PC-3 (cell line): ENCODE measurements at regions not wholly inside any gene's neighbourhood (a gene's known extent, or its start where the extent isn't known, plus 50 kb on each side); places are given as distances from the start of the nearest gene placed in this dataset.

Source experiments
- ATAC-seq: fragments of 200-7000 bp; cut with Tn5 transposase; 2 replicates; pipeline ENCODE4 v1.9.1; 2020; ENCODE audit warnings: mild to moderate bottlenecking, moderate library complexity
- BruUV-seq: library from RNA; stranded (reverse); fragments of 400-500 nt; replicated peaks from 2 replicates; lab custom pipeline; 2021; lab: Mats Ljungman, UMichigan
- CTCF ChIA-PET: fragments of 300-600 bp; sonication (Branson Sonifier 250); formaldehyde crosslinking; loops from one replicate; lab custom pipeline; 2022; ENCODE audit warnings: antibody characterized with exemption; lab: Charles Lee
- POLR2A ChIA-PET: fragments of 300-600 bp; sonication (Branson Sonifier 250); formaldehyde crosslinking; loops from one replicate; lab custom pipeline; 2022; ENCODE audit warnings: antibody characterized with exemption; ENCODE audit not compliant: unreplicated experiment; lab: Charles Lee
- DNase-seq: peaks from one replicate; pipeline ENCODE4 v3.0.0-alpha.2; 2015
- H2AFZ ChIP-seq: fragments of 300-600 bp; sonication (generic); 2 replicates; pipeline ENCODE4 v1.6.0; 2016; ENCODE audit warnings: antibody characterized with exemption, low read length
- H3F3A ChIP-seq: fragments of 300-600 bp; sonication (generic); one replicate; pipeline ENCODE4 v1.6.0; 2017; ENCODE audit warnings: antibody characterized with exemption, low read length, control low read depth, mild to moderate bottlenecking; ENCODE audit not compliant: unreplicated experiment
- H3K27ac ChIP-seq: fragments of 300-600 bp; sonication (generic); 2 replicates; pipeline ENCODE4 v1.5.1; 2016; ENCODE audit warnings: mild to moderate bottlenecking, low read length
- H3K27me3 ChIP-seq: fragments of 300-600 bp; sonication (generic); 2 replicates; pipeline ENCODE4 v1.6.1; 2016; ENCODE audit warnings: low read length, mixed read lengths
- H3K36me3 ChIP-seq: fragments of 300-600 bp; sonication (generic); 2 replicates; pipeline ENCODE4 v1.6.1; 2016; ENCODE audit warnings: low read depth, mixed run types, low read length, mixed read lengths
- H3K4me1 ChIP-seq: fragments of 300-600 bp; sonication (generic); 2 replicates; pipeline ENCODE4 v1.5.1; 2016; ENCODE audit warnings: low read length; ENCODE audit not compliant: insufficient read depth
- H3K4me2 ChIP-seq: fragments of 300-600 bp; sonication (generic); 2 replicates; pipeline ENCODE4 v1.6.0; 2016; ENCODE audit warnings: low read length
- H3K4me3 ChIP-seq: fragments of 300-600 bp; sonication (generic); 2 replicates; pipeline ENCODE4 v1.5.1; 2016; ENCODE audit warnings: mild to moderate bottlenecking, low read length, mixed read lengths
- H3K79me2 ChIP-seq: fragments of 300-600 bp; sonication (generic); 2 replicates; pipeline ENCODE4 v1.6.1; 2017; ENCODE audit warnings: low read length, mixed read lengths
- H3K9ac ChIP-seq: fragments of 300-600 bp; sonication (generic); 2 replicates; pipeline ENCODE4 v1.6.0; 2016; ENCODE audit warnings: mild to moderate bottlenecking, low read length
- H3K9me2 ChIP-seq: fragments of 300-600 bp; sonication (generic); replicated peaks from 2 replicates; pipeline ENCODE4 v1.6.1; 2016; ENCODE audit warnings: mixed run types, low read length, mixed read lengths
- H3K9me3 ChIP-seq: fragments of 300-600 bp; sonication (generic); 2 replicates; pipeline ENCODE4 v1.6.1; 2016; ENCODE audit warnings: low read length, mixed read lengths
- H4K20me1 ChIP-seq: fragments of 300-600 bp; sonication (generic); 2 replicates; pipeline ENCODE4 v1.6.1; 2016; ENCODE audit warnings: low read length, mixed read lengths
- EZH2 ChIP-seq: fragments of 300-600 bp; sonication (generic); IDR thresholded peaks from one replicate; pipeline ENCODE4 v1.6.1; 2017; ENCODE audit warnings: antibody characterized with exemption, mild to moderate bottlenecking, low read length; ENCODE audit not compliant: unreplicated experiment
- EZH2phosphoT487 ChIP-seq: fragments of 300-600 bp; sonication (generic); IDR thresholded peaks from 2 replicates; pipeline ENCODE4 v1.6.1; 2018; ENCODE audit warnings: mild to moderate bottlenecking, antibody characterized with exemption, low read length, borderline replicate concordance
- intact Hi-C: fragments of 100-400 bp; cut with micrococcal nuclease; formaldehyde crosslinking; loops from 2 replicates; pipeline ENCODE4 v1.9.0; 2023
- TF ChIP-seq, protein P1 (sequence below): fragments of 300-600 bp; sonication (generic); conservative IDR thresholded peaks from 2 replicates; pipeline ENCODE4 v1.5.1; 2017; ENCODE audit warnings: antibody characterized with exemption, low read depth, mild to moderate bottlenecking, low read length

DNA sequence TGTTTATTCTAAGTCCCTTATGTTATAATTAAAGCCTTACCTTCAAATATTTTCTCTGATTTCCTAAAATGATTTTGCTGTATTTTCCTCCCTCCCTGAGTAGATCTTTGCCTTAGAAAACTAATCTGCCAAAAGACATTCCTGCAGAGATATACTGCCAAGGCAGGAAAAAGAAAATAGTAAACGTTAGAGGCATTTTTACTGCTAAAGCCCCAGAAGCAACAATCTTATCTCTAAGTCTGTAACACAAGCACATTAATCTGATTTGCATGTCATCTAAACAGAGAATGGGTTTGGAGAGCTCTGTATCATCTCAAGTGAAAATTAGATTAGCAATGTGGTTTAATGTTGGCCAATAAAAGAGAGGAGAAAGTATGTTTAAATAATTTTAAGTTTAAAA is 847.7 kb downstream of the MAT2B start:
- H3K79me2 ChIP-seq: no peaks in the 10 kb centered on the region
- no peak overlapping the region for H3K27ac ChIP-seq
- no peak overlapping the region for H3K4me3 ChIP-seq
- no peaks in the 10 kb centered on the region for H4K20me1 ChIP-seq
- intact Hi-C loops: no loop called here
- TF ChIP-seq, protein P1, sequence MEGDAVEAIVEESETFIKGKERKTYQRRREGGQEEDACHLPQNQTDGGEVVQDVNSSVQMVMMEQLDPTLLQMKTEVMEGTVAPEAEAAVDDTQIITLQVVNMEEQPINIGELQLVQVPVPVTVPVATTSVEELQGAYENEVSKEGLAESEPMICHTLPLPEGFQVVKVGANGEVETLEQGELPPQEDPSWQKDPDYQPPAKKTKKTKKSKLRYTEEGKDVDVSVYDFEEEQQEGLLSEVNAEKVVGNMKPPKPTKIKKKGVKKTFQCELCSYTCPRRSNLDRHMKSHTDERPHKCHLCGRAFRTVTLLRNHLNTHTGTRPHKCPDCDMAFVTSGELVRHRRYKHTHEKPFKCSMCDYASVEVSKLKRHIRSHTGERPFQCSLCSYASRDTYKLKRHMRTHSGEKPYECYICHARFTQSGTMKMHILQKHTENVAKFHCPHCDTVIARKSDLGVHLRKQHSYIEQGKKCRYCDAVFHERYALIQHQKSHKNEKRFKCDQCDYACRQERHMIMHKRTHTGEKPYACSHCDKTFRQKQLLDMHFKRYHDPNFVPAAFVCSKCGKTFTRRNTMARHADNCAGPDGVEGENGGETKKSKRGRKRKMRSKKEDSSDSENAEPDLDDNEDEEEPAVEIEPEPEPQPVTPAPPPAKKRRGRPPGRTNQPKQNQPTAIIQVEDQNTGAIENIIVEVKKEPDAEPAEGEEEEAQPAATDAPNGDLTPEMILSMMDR: no peak
- no peak for TF ChIP-seq EZH2phosphoT487
- no peak for TF ChIP-seq EZH2
- ChIA-PET CTCF (no interaction called here), POLR2A (no interaction called here)
- H3K36me3 ChIP-seq: no peaks in the 10 kb centered on the region
- H3K9me3 ChIP-seq: 0 out of 2 replicates have a peak, but pooled peaks cover 3% of the 10 kb centered on the region
- H3K4me1 ChIP-seq: no peaks in the 10 kb centered on the region
- no peak for DNase-seq
- no peak overlapping the region for H3K9ac ChIP-seq
- BruUV-seq: no TSS peak
- H3F3A ChIP-seq: no peaks in the 10 kb centered on the region
- H3K9me2 ChIP-seq: no peaks in the 10 kb centered on the region
- no peak overlapping the region for H3K4me2 ChIP-seq
- H2AFZ ChIP-seq: no peak overlapping the region
- no peak for ATAC-seq
- no peaks in the 10 kb centered on the region for H3K27me3 ChIP-seq

DNA sequence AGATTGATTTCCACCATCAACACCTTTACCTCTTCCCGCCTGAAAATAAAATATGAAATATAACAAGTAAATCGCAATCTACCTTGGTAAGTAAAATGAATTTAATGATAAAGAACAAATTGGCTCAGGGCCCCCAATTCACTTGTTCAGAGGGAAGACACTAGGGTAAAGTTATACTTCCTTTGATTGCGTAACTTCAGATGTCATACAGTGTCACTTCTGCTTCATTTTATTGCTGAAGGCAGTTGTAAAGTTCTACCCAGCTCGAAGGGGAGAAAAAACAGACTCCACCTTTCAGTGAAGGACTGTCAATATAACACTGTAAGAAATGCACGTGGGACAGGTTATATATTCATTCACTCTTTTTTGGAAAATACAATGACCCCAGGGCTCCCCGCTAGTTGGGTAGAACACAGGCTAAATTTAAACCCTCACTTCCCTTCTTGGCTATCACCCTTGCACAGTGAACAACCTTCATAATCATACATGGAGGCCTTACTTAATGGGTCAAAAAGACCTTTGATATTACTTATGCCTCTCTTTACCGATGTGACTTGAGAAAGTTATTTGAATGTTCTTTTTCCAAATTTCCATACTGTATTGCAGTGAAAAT is 848.8 kb downstream of the MAT2B start:
- Histone ChIP-seq H3F3A (no peaks in the 10 kb centered on the region), H3K79me2 (no peaks in the 10 kb centered on the region), H3K4me3 (no peak overlapping the region), H3K9me3 (0 out of 2 replicates have a peak, but pooled peaks cover 3% of the 10 kb centered on the region), H3K4me2 (no peak overlapping the region), H3K27ac (no peak overlapping the region), H3K36me3 (no peaks in the 10 kb centered on the region), H3K27me3 (no peaks in the 10 kb centered on the region), H2AFZ (no peak overlapping the region), H4K20me1 (no peaks in the 10 kb centered on the region), H3K4me1 (no peaks in the 10 kb centered on the region), H3K9ac (no peak overlapping the region), H3K9me2 (no peaks in the 10 kb centered on the region)
- no TSS peak for BruUV-seq
- ATAC-seq (no peak), DNase-seq (no peak)
- TF ChIP-seq, protein P1: no peak
- TF ChIP-seq EZH2phosphoT487: no peak
- no peak for TF ChIP-seq EZH2
- intact Hi-C loops: no loop called here
- ChIA-PET CTCF (no interaction called here), POLR2A (no interaction called here)

DNA sequence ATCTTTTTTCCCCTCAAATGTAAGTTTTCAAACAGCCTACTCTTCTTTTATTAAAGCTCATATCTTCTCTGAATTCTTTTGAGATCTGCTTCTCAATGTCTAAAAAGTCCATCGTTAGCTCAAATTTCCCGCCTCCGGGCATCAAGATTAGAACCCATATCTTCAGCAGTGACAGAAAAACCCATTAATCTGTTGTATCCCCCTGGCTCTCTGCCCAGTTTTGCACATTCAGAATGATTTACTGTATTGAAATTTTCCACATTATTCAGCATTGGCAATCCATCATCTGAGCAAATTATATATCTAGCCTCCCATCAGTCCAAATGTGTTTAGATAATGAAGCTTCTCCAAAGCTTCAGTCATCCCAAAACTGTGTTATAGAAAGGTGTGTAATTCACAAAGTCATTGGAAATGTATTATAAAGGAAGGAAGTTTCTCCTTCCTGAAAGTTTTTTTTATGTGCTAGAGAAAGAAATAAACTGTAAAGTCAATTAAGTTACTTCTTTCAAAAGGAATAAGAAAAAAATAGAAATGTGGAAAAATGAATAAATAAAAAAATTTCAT is 849.9 kb downstream of the MAT2B start:
- Histone ChIP-seq H3K9me3 (0 out of 2 replicates have a peak, but pooled peaks cover 3% of the 10 kb centered on the region), H3K9me2 (no peaks in the 10 kb centered on the region), H3K4me3 (no peak overlapping the region), H3K27me3 (no peaks in the 10 kb centered on the region), H3K79me2 (no peaks in the 10 kb centered on the region), H3K9ac (no peak overlapping the region), H3K36me3 (no peaks in the 10 kb centered on the region), H3F3A (no peaks in the 10 kb centered on the region), H3K4me2 (no peak overlapping the region), H3K27ac (no peak overlapping the region), H4K20me1 (no peaks in the 10 kb centered on the region), H2AFZ (no peak overlapping the region), H3K4me1 (no peaks in the 10 kb centered on the region)
- BruUV-seq: no TSS peak
- DNase-seq (no peak), ATAC-seq (no peak)
- ChIA-PET POLR2A (no interaction called here), CTCF (no interaction called here)
- TF ChIP-seq EZH2phosphoT487: no peak
- no peak for TF ChIP-seq EZH2
- TF ChIP-seq, protein P1: no peak
- intact Hi-C loops: no loop called here
